Left lung (tissue), 4 donors: ENCODE measurements at regions not wholly inside any gene's neighbourhood (a gene's known extent, or its start where the extent isn't known, plus 50 kb on each side); places are given as distances from the start of the nearest gene placed in this dataset.

Experiments used
- ATAC-seq: fragments of 200-7000 bp; cut with Tn5 transposase; one replicate; pipeline ENCODE4 v1.9.1; 2020; ENCODE audit warnings: moderate library complexity
- DNase-seq, 4 donors: peaks; one replicate each; pipeline ENCODE4 v3.0.0-alpha.2; 2013 to 2020
- H3K27ac ChIP-seq, 2 donors: fragments of 200-600 bp; sonication (generic) in 1 of 2; one replicate each; pipeline versions ENCODE4 v1.5.0 to v1.8.0; 2020 to 2021
- H3K27me3 ChIP-seq, 2 donors: fragments of 200-600 bp; sonication (generic) in 1 of 2; one replicate each; pipeline versions ENCODE4 v1.5.0 to v1.8.0; 2020 to 2021
- H3K36me3 ChIP-seq, 2 donors: fragments of 200-600 bp; sonication (generic) in 1 of 2; one replicate each; pipeline versions ENCODE4 v1.5.0 to v1.8.0; 2020 to 2021
- H3K4me1 ChIP-seq, 2 donors: fragments of 200-600 bp; one replicate each; pipeline ENCODE4 v1.8.0; 2021
- H3K4me3 ChIP-seq, 2 donors: fragments of 200-600 bp; sonication (generic) in 1 of 2; one replicate each; pipeline versions ENCODE4 v1.5.0 to v1.8.0; 2020 to 2021; ENCODE audit warnings: mild to moderate bottlenecking in 1 of 2
- H3K9me3 ChIP-seq, 2 donors: fragments of 200-600 bp; sonication (generic) in 1 of 2; one replicate each; pipeline versions ENCODE4 v1.5.0 to v1.8.0; 2020 to 2021
- intact Hi-C, 2 donors: fragments of 100-400 bp; cut with DNase I; formaldehyde crosslinking; loops; one replicate each; pipeline versions ENCODE4 v1.11.2 to v1.14.2; 2022
- TF ChIP-seq, protein P1 (sequence below), 2 donors: fragments of 200-600 bp; sonication (generic) in 1 of 2; IDR thresholded peaks; one replicate each; pipeline versions ENCODE4 v1.5.0 to v1.8.0; 2021; ENCODE audit warnings: antibody characterized with exemption in 2 of 2
- donor health status: DM: no; HTN: yes; CAD: no.
- donor health status: DM: no; HTN: no; CAD: no.

GRCh38 chr20:20941468-20941889 lies 164.7 kb downstream of the LINC00237 start:
- TF ChIP-seq, protein P1, sequence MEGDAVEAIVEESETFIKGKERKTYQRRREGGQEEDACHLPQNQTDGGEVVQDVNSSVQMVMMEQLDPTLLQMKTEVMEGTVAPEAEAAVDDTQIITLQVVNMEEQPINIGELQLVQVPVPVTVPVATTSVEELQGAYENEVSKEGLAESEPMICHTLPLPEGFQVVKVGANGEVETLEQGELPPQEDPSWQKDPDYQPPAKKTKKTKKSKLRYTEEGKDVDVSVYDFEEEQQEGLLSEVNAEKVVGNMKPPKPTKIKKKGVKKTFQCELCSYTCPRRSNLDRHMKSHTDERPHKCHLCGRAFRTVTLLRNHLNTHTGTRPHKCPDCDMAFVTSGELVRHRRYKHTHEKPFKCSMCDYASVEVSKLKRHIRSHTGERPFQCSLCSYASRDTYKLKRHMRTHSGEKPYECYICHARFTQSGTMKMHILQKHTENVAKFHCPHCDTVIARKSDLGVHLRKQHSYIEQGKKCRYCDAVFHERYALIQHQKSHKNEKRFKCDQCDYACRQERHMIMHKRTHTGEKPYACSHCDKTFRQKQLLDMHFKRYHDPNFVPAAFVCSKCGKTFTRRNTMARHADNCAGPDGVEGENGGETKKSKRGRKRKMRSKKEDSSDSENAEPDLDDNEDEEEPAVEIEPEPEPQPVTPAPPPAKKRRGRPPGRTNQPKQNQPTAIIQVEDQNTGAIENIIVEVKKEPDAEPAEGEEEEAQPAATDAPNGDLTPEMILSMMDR (IDR thresholded peaks at IDR 0.05), result no peak
- Histone ChIP-seq H3K4me1 (no peaks in the 10 kb centered on the region), H3K27ac (no peak overlapping the region), H3K4me3 (no peak overlapping the region), H3K36me3 (no peaks in the 10 kb centered on the region), H3K27me3 (peaks cover 0 to 15% of the 10 kb centered on the region in 2 donors), H3K9me3 (peaks cover 0 to 11% of the 10 kb centered on the region in 2 donors)
- ATAC-seq, result no peak
- intact Hi-C loops, result no loop called here
- no peak for DNase-seq

DNA sequence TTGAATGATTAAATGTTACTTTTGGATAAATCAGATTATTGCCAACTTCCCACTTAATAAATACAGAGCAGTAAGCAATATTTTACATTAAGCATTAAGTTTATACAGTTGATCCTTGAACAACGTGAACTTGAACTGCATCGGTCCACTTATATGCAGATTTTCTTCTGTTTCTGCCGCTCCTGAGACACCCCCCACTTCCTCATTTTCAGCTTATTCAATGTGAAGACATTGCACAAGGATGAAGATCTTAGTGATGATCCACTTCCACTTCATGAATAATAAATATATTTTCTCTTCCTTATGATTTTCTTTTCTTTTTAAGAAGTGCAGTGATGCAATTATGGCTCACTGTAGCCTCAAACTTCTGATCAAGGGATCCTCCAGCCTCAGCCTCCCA lies 167.2 kb downstream of the LINC00237 start:
- Histone ChIP-seq H3K27me3 (peaks cover 0 to 15% of the 10 kb centered on the region in 2 donors), H3K4me3 (no peak overlapping the region), H3K9me3 (no peaks in the 10 kb centered on the region), H3K4me1 (no peaks in the 10 kb centered on the region), H3K36me3 (no peaks in the 10 kb centered on the region), H3K27ac (no peak overlapping the region)
- intact Hi-C loops, result no loop called here
- TF ChIP-seq, protein P1 (IDR thresholded peaks at IDR 0.05), result no peak
- ATAC-seq (no peak), DNase-seq (no peak)

DNA sequence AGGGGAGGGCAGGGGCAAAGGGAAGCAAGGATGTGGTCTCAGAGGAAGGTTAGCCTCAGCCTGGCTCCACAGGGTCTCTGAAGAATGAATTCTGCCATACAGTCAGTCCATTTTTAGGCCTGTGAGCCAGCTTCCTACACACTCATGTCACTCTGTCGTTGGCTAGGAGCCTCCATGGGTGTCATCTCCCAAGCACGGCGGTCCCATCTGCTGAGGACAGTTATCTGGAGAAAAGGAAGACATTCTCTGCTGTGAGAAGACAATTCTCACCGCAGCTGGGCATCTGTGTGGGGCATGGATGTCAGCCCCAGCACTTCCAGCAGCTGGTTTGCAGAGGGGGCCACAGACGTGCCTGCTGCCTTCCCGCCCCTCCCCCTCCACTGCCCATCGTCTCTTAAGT lies 167.6 kb downstream of the LINC00237 start:
- DNase-seq (no peak), ATAC-seq (no peak)
- H3K9me3 ChIP-seq, result no peaks in the 10 kb centered on the region
- intact Hi-C loops, result no loop called here
- TF ChIP-seq, protein P1 (IDR thresholded peaks at IDR 0.05), result no peak
- H3K27ac ChIP-seq, result no peak overlapping the region
- H3K4me3 ChIP-seq, result no peak overlapping the region
- H3K4me1 ChIP-seq, result no peaks in the 10 kb centered on the region
- peaks cover 0 to 14% of the 10 kb centered on the region in 2 donors for H3K27me3 ChIP-seq
- H3K36me3 ChIP-seq, result no peaks in the 10 kb centered on the region

- peaks cover 0 to 14% of the 10 kb centered on the region in 2 donors for H3K27me3 ChIP-seq
- ATAC-seq (no peak), DNase-seq (no peak)
- H3K4me3 ChIP-seq, result no peak overlapping the region
- no peaks in the 10 kb centered on the region for H3K9me3 ChIP-seq
- no peaks in the 10 kb centered on the region for H3K36me3 ChIP-seq
- intact Hi-C loops, result no loop called here
- TF ChIP-seq, protein P1 (IDR thresholded peaks at IDR 0.05), result no peak
- no peaks in the 10 kb centered on the region for H3K4me1 ChIP-seq
- H3K27ac ChIP-seq, result no peak overlapping the region
These were observed 168.0 kb downstream of the LINC00237 start for GRCh38 chr20:20938131-20938530.

DNA sequence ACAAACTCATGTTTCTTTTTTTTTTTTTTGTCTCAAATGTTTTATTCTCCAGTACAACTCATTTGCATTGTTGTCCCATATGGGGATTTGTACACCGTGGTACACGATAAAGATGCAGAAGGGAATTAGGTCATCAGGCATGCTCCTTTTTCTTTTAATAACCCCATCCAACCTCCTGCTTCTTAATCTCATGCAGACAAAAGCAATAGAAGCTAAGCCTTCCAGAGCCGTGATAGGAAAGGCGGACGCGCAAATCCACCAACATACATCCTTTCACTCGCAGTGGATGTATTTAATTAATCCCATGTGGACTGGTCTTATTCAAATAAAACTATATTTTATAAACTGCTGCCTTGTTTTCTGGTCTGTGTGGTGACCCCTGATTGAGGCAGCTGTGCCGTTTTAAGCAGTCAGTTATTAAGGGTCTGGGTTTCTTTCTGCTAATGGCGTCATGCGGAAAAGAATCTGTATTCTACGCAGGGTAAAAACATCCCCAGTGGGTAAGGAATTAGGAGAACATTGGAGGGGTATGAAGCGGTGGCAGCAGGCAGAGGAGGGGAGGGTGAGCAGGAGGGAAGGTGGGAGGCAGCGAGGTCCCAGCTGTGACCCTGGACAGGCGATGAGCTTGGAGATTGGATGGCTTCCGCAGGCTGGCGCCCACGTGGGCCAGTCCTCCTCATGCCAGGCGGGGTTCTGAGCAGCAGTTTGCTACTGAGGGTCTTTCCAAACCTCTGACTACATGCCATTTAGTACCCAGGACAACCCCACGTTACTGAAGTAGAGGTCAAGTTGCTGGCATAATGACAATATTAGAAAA lies 172.8 kb downstream of the LINC00237 start:
- no peak overlapping the region for H3K4me3 ChIP-seq
- peaks cover 0 to 12% of the 10 kb centered on the region in 2 donors for H3K27me3 ChIP-seq
- TF ChIP-seq, protein P1 (IDR thresholded peaks at IDR 0.05), result no peak
- H3K36me3 ChIP-seq, result no peaks in the 10 kb centered on the region
- ATAC-seq, result no peak
- H3K9me3 ChIP-seq, result no peaks in the 10 kb centered on the region
- H3K4me1 ChIP-seq, result no peaks in the 10 kb centered on the region
- no peak for DNase-seq
- H3K27ac ChIP-seq, result no peak overlapping the region
- intact Hi-C loops, result no loop called here
